CD4-positive, alpha-beta T cell treated with Interleukin-10 for 1 hour (primary cell): ENCODE measurements at regions not wholly inside any gene's neighbourhood (a gene's known extent, or its start where the extent isn't known, plus 50 kb on each side); places are given as distances from the start of the nearest gene placed in this dataset.

ENCODE experiments used
- DNase-seq: peaks from one replicate; pipeline ENCODE4 v3.0.0-alpha.2; 2020

GRCh38 chr11:108994887-108995286 is 330.0 kb downstream of the DDX10 start:
- DNase-seq = no peak

- no peak for DNase-seq
Measured at GRCh38 chr11:108997826-108998225, 333.0 kb downstream of the DDX10 start.

- no peak for DNase-seq
Measured at GRCh38 chr11:109000531-109000930, 335.7 kb downstream of the DDX10 start.

- no peak for DNase-seq
Measured at GRCh38 chr11:109001585-109001984, 336.7 kb downstream of the DDX10 start.

GRCh38 chr11:109012991-109013390 is 348.1 kb downstream of the DDX10 start:
- no peak for DNase-seq

- DNase-seq = no peak
Measured at GRCh38 chr11:109015283-109015682, 350.4 kb downstream of the DDX10 start.

- no peak for DNase-seq
Measured at GRCh38 chr11:109016724-109017123, 351.9 kb downstream of the DDX10 start.

GRCh38 chr11:109017489-109017888 is 352.6 kb downstream of the DDX10 start:
- no peak for DNase-seq

GRCh38 chr11:109018639-109019038 is 353.8 kb downstream of the DDX10 start:
- no peak for DNase-seq

GRCh38 chr11:109019342-109019936 is 354.6 kb downstream of the DDX10 start:
- no peak for DNase-seq

GRCh38 chr11:109023036-109023435 is 358.2 kb downstream of the DDX10 start:
- no peak for DNase-seq

- no peak for DNase-seq
Measured at GRCh38 chr11:109026891-109027489, 362.1 kb downstream of the DDX10 start.

GRCh38 chr11:109027851-109028250 is 363.0 kb downstream of the DDX10 start:
- DNase-seq = no peak

GRCh38 chr11:109029927-109030326 is 365.1 kb downstream of the DDX10 start:
- no peak for DNase-seq

GRCh38 chr11:109033627-109034338 is 368.9 kb downstream of the DDX10 start:
- DNase-seq = no peak

GRCh38 chr11:109034339-109034696 is 369.4 kb downstream of the DDX10 start:
- DNase-seq = no peak

- no peak for DNase-seq
Measured at GRCh38 chr11:109035284-109035683, 370.4 kb downstream of the DDX10 start.

GRCh38 chr11:109036011-109036410 is 371.1 kb downstream of the DDX10 start:
- no peak for DNase-seq

GRCh38 chr11:109037856-109038780 is 373.2 kb downstream of the DDX10 start:
- no peak for DNase-seq

- no peak for DNase-seq
Measured at GRCh38 chr11:109039611-109040010, 374.7 kb downstream of the DDX10 start.

- DNase-seq = no peak
Measured at GRCh38 chr11:109040303-109040702, 375.4 kb downstream of the DDX10 start.

GRCh38 chr11:109041876-109042275 is 377.0 kb downstream of the DDX10 start:
- DNase-seq = no peak

- no peak for DNase-seq
Measured at GRCh38 chr11:109043315-109043714, 378.4 kb downstream of the DDX10 start.
